Transverse colon (tissue), 4 donors: ENCODE measurements at regions not wholly inside any gene's neighbourhood (a gene's known extent, or its start where the extent isn't known, plus 50 kb on each side); places are given as distances from the start of the nearest gene placed in this dataset.

Experiments
- CTCF ChIP-seq, 5 experiments: fragments of 200-600 bp in 3 of 5; fragments of 450-650 bp in 2 of 5; sonication (generic) in 3 of 5; IDR thresholded peaks; 1 replicate in 2 of 5; 2 replicates in 3 of 5; pipeline ENCODE4 v1.5.1; 2016 to 2017; ENCODE audit warnings: antibody characterized with exemption in 5 of 5, inconsistent platforms in 3 of 5, mild to moderate bottlenecking in 2 of 5, moderate library complexity in 1 of 5
- POLR2AphosphoS5 ChIP-seq, 3 donors: sonication (generic); formaldehyde crosslinking; IDR thresholded peaks; one replicate each; pipeline ENCODE4 v1.6.1; 2016; ENCODE audit warnings: antibody characterized with exemption in 3 of 3

- TF ChIP-seq POLR2AphosphoS5 (IDR thresholded peaks at IDR 0.05) (no peak), CTCF (IDR thresholded peaks at IDR 0.05) (no peak)
Observed at GRCh38 chr18:57286949-57287348, 65.4 kb upstream of the ST8SIA3 start.
